ENCODE measurements at regions not wholly inside any gene's neighbourhood (a gene's known extent, or its start where the extent isn't known, plus 50 kb on each side); places are given as distances from the start of the nearest gene placed in this dataset.

DNA sequence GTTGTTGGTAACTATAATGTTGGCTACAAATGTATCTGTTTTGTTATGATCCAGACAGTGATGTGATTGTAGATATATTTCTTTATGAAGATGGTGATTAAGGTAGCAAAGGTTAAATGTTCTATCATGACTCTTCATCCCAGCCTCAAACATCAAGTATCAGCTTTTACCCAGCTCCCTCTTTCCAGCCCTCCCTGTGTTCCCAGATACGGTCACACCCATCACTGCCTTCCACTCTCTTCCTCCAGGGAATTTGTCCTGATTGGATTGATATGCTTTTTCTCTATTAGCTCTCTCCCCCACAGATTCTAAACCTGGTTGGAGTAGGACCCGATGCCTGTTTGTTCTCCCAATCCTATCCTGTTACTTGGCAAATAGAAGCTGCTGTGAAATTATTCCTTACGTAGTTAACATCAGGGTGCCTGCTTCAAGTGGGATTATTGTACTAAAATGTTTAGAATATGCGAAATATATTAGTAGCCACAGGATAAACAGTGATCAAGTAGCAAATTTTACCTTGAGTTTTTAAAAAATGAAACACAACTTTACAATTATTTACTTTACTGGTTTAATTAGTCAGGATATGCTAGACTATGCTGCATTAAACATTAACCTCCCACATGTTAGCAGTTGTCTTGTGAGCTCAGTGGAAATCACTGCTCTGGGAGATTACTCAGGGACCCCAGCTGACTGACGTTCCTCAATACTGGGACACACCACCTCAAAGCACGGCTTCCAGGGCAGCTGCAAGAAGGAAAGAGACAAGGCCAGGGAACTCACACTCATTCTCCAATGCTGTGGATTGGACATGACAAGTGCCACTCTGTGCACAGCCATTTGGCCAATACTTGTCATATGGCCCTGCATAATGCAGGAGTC, 165.3 kb downstream of the ALX1 start:
- TF ChIP-seq CTCF (IDR thresholded peaks at IDR 0.05; ENCODE audit: low read depth, low read length, missing control alignments): no peak

DNA sequence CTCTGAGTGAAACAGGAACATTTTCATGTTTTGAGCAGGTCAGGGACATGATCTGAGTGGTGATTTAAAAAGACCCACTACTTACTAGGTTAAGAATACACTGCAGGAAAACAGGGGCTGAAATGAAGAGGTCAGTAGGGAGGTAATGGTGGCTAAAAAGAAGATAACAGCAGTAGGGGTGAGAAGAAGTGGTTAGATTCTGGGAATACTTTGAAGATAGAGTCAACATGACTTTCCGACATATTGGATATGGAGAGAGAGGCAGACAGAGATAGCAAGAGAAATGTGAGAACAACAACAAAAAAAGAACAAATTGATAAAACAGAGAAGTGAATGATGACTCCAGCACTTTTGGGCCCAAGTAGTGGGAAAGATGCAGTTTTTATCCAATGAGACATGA, 168.0 kb downstream of the ALX1 start:
- DNase-seq (ENCODE audit: low read depth): no peak
- no peak for TF ChIP-seq CTCF (IDR thresholded peaks at IDR 0.05; ENCODE audit: low read depth, low read length, missing control alignments)
- H3K4me3 ChIP-seq (ENCODE audit: low read depth, low read length): no peak overlapping the region

More for the DNA sequence above, 165.3 kb downstream of the ALX1 start:
- no peak for DNase-seq (ENCODE audit: low read depth)
- H3K4me3 ChIP-seq (ENCODE audit: low read depth, low read length): no peak overlapping the region

GRCh38 chr12:85448548-85449139, 168.6 kb downstream of the ALX1 start:
- no peak for DNase-seq (ENCODE audit: low read depth)
- no peak for TF ChIP-seq CTCF (IDR thresholded peaks at IDR 0.05; ENCODE audit: low read depth, low read length, missing control alignments)
- no peak overlapping the region for H3K4me3 ChIP-seq (ENCODE audit: low read depth, low read length)

GRCh38 chr12:85457016-85457415, 177.0 kb downstream of the ALX1 start:
- H3K4me3 ChIP-seq (ENCODE audit: low read depth, low read length): no peak overlapping the region
- DNase-seq (ENCODE audit: low read depth): no peak
- no peak for TF ChIP-seq CTCF (IDR thresholded peaks at IDR 0.05; ENCODE audit: low read depth, low read length, missing control alignments)

GRCh38 chr12:85461127-85461526, 181.1 kb downstream of the ALX1 start:
- H3K4me3 ChIP-seq (ENCODE audit: low read depth, low read length): no peak overlapping the region
- TF ChIP-seq CTCF (IDR thresholded peaks at IDR 0.05; ENCODE audit: low read depth, low read length, missing control alignments): no peak
- DNase-seq (ENCODE audit: low read depth): no peak

- no peak for DNase-seq (ENCODE audit: low read depth)
- TF ChIP-seq CTCF (IDR thresholded peaks at IDR 0.05; ENCODE audit: low read depth, low read length, missing control alignments): no peak
- no peak overlapping the region for H3K4me3 ChIP-seq (ENCODE audit: low read depth, low read length)
Measured at GRCh38 chr12:85462888-85463287, 182.9 kb downstream of the ALX1 start.
